NT2/D1 (cell line): ENCODE measurements at regions not wholly inside any gene's neighbourhood (a gene's known extent, or its start where the extent isn't known, plus 50 kb on each side); places are given as distances from the start of the nearest gene placed in this dataset.
"Not testable (repeated sequence)": the region's sequence is repeated elsewhere in the genome, so short reads cannot be mapped to it uniquely, and the experiment has no call there.

Experiments
- SUZ12 ChIP-seq: IDR thresholded peaks from 2 replicates; pipeline ENCODE4 v1.6.1; 2011; ENCODE audit not compliant: insufficient read length, insufficient read depth; ENCODE audit errors: extremely low read depth
- YY1 ChIP-seq: IDR thresholded peaks from 2 replicates; pipeline ENCODE4 v1.6.1; 2011; ENCODE audit not compliant: insufficient read length, insufficient read depth
- ZNF274 ChIP-seq: IDR thresholded peaks from 2 replicates; pipeline ENCODE4 v1.6.1; 2011; ENCODE audit warnings: mild to moderate bottlenecking, low read depth, low read length

DNA sequence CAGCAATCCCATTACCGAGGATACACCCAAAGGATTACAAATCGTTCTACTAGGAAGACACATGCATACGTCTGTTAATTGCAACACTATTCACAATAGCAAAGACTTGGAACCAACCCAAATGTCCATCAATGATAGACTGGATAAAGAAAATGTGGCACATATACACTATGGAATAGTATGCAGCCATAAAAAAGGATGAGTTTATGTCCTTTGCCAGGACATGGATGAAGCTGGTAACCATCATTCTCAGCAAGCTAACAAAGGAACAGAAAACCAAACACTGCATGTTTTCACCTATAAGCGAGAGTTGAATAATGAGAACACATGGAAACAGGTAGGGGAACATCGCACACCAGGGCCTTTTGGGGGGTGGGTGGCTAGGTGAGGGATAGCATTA is 695.2 kb upstream of the POU3F4 start:
- not testable (repeated sequence) for TF ChIP-seq YY1, ZNF274, SUZ12
